Fibroblast of lung (primary cell): ENCODE measurements at regions not wholly inside any gene's neighbourhood (a gene's known extent, or its start where the extent isn't known, plus 50 kb on each side); places are given as distances from the start of the nearest gene placed in this dataset.

Source experiments
- DNase-seq, 2 donors: peaks; one replicate each; pipeline versions ENCODE4 v3.0.0 to v3.0.0-alpha.2; 2010; ENCODE audit warnings: low read depth in 2 of 2
- H2AFZ ChIP-seq: 2 replicates; pipeline ENCODE4 v1.5.1; 2012; ENCODE audit warnings: low read length, control low read depth, inconsistent platforms
- H3K27ac ChIP-seq: 2 replicates; pipeline ENCODE4 v1.5.1; 2011; ENCODE audit warnings: low read length, control low read depth; ENCODE audit not compliant: insufficient read depth
- H3K27me3 ChIP-seq: 2 replicates; pipeline ENCODE4 v1.5.1; 2011; ENCODE audit warnings: mild to moderate bottlenecking, low read length; ENCODE audit not compliant: control insufficient read depth, insufficient read depth
- H3K36me3 ChIP-seq: 2 replicates; pipeline ENCODE4 v1.5.1; 2011; ENCODE audit warnings: low read length; ENCODE audit not compliant: control insufficient read depth, insufficient read depth
- H3K4me1 ChIP-seq: 2 replicates; pipeline ENCODE4 v1.5.1; 2011; ENCODE audit warnings: low read length; ENCODE audit not compliant: control insufficient read depth, insufficient read depth; ENCODE audit errors: extremely low read depth
- H3K4me2 ChIP-seq: 2 replicates; pipeline ENCODE4 v1.5.1; 2011; ENCODE audit warnings: low read length, control low read depth; ENCODE audit not compliant: insufficient read depth; ENCODE audit errors: extremely low read depth
- H3K4me3 ChIP-seq, 4 experiments: fragments of 200-600 bp in 1 of 4; sonication (generic) in 1 of 4; replicated peaks in 1 of 4; 2 replicates each; pipeline ENCODE4 v1.5.1; 2011 to 2016; ENCODE audit warnings: low read length in 4 of 4, low read depth in 3 of 4, mild to moderate bottlenecking in 3 of 4, control low read depth in 2 of 4, inconsistent platforms in 1 of 4, mixed read lengths in 1 of 4; ENCODE audit not compliant: insufficient read depth in 1 of 4; ENCODE audit errors: control extremely low read depth in 1 of 4
- H3K79me2 ChIP-seq: 2 replicates; pipeline ENCODE4 v1.5.1; 2012; ENCODE audit warnings: mild to moderate bottlenecking, low read length, inconsistent platforms; ENCODE audit not compliant: control insufficient read depth, insufficient read depth
- H3K9ac ChIP-seq: 2 replicates; pipeline ENCODE4 v1.5.1; 2011; ENCODE audit warnings: mild to moderate bottlenecking, low read length, control low read depth; ENCODE audit not compliant: insufficient read depth
- H3K9me3 ChIP-seq: 2 replicates; pipeline ENCODE4 v1.5.1; 2012; ENCODE audit warnings: low read depth, low read length; ENCODE audit not compliant: control insufficient read depth, insufficient read depth
- H4K20me1 ChIP-seq: 2 replicates; pipeline ENCODE4 v1.5.1; 2011; ENCODE audit warnings: low read length; ENCODE audit not compliant: control insufficient read depth, insufficient read depth; ENCODE audit errors: extremely low read depth
- EZH2 ChIP-seq: IDR thresholded peaks from 2 replicates; pipeline ENCODE4 v1.5.1; 2012; ENCODE audit warnings: low read length, control low read depth, mild to moderate bottlenecking; ENCODE audit errors: missing control alignments
- TF ChIP-seq, protein P1 (sequence below), 2 donors: IDR thresholded peaks in 1 of 2; conservative IDR thresholded peaks in 1 of 2; 1 replicate in 1 of 2; 2 replicates in 1 of 2; pipeline ENCODE4 v1.5.1; 2011 to 2012; ENCODE audit warnings: low read length in 2 of 2, control low read depth in 1 of 2, inconsistent platforms in 1 of 2, low read depth in 1 of 2, mild to moderate bottlenecking in 1 of 2

GRCh38 chr5:159750226-159750625 lies 166.1 kb upstream of the ADRA1B start:
- Histone ChIP-seq H3K4me3 (no peak overlapping the region), H3K36me3 (no peaks in the 10 kb centered on the region), H3K4me2 (no peak overlapping the region), H4K20me1 (no peaks in the 10 kb centered on the region), H3K79me2 (no peaks in the 10 kb centered on the region), H3K27me3 (no peaks in the 10 kb centered on the region), H3K27ac (no peak overlapping the region), H3K9me3 (no peaks in the 10 kb centered on the region), H2AFZ (no peak overlapping the region), H3K9ac (no peak overlapping the region), H3K4me1 (no peaks in the 10 kb centered on the region)
- no peak for DNase-seq
- TF ChIP-seq, protein P1, sequence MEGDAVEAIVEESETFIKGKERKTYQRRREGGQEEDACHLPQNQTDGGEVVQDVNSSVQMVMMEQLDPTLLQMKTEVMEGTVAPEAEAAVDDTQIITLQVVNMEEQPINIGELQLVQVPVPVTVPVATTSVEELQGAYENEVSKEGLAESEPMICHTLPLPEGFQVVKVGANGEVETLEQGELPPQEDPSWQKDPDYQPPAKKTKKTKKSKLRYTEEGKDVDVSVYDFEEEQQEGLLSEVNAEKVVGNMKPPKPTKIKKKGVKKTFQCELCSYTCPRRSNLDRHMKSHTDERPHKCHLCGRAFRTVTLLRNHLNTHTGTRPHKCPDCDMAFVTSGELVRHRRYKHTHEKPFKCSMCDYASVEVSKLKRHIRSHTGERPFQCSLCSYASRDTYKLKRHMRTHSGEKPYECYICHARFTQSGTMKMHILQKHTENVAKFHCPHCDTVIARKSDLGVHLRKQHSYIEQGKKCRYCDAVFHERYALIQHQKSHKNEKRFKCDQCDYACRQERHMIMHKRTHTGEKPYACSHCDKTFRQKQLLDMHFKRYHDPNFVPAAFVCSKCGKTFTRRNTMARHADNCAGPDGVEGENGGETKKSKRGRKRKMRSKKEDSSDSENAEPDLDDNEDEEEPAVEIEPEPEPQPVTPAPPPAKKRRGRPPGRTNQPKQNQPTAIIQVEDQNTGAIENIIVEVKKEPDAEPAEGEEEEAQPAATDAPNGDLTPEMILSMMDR (conservative IDR thresholded peaks at IDR 0.05 in 1 of 2, IDR thresholded peaks at IDR 0.05 in 1 of 2; ENCODE audit: low read depth in 1 of 2, low read length in 2 of 2): no peak
- TF ChIP-seq EZH2: no peak

DNA sequence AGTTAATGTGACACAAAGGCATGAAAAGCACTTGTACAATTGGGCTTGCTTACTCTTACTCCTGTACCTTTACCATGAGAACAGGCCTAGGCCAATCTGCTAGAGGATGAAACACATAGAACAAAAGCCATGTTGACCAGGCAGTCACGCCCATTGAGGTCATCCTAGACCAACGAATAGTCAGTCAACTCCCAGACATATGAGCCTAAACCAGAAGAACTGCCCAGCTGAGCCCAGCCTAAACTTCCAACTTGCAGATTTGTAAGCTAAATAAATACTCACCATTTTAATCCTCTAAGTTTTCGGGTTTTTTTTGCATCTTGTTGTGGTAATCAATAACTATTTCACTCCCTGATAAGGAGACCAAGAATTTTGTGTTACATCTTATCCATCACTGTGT lies 164.8 kb upstream of the ADRA1B start:
- Histone ChIP-seq H3K79me2 (no peaks in the 10 kb centered on the region), H3K4me1 (no peaks in the 10 kb centered on the region), H3K27ac (no peak overlapping the region), H3K4me3 (no peak overlapping the region), H2AFZ (no peak overlapping the region), H3K9me3 (no peaks in the 10 kb centered on the region), H3K27me3 (no peaks in the 10 kb centered on the region), H4K20me1 (no peaks in the 10 kb centered on the region), H3K36me3 (no peaks in the 10 kb centered on the region), H3K4me2 (no peak overlapping the region), H3K9ac (no peak overlapping the region)
- no peak for DNase-seq
- no peak for TF ChIP-seq EZH2
- TF ChIP-seq, protein P1 (conservative IDR thresholded peaks at IDR 0.05 in 1 of 2, IDR thresholded peaks at IDR 0.05 in 1 of 2; ENCODE audit: low read depth in 1 of 2, low read length in 2 of 2): no peak

GRCh38 chr5:159752622-159753275 lies 163.5 kb upstream of the ADRA1B start:
- no peak overlapping the region for H3K9ac ChIP-seq
- H3K4me2 ChIP-seq: no peak overlapping the region
- no peaks in the 10 kb centered on the region for H3K4me1 ChIP-seq
- H3K4me3 ChIP-seq: no peak overlapping the region
- no peak overlapping the region for H3K27ac ChIP-seq
- H3K36me3 ChIP-seq: no peaks in the 10 kb centered on the region
- peak in 1 of 2 donors; percentile 46 for DNase-seq
- H3K79me2 ChIP-seq: no peaks in the 10 kb centered on the region
- H2AFZ ChIP-seq: no peak overlapping the region
- TF ChIP-seq, protein P1 (conservative IDR thresholded peaks at IDR 0.05 in 1 of 2, IDR thresholded peaks at IDR 0.05 in 1 of 2; ENCODE audit: low read depth in 1 of 2, low read length in 2 of 2): no peak
- TF ChIP-seq EZH2: no peak
- H3K27me3 ChIP-seq: no peaks in the 10 kb centered on the region
- H3K9me3 ChIP-seq: no peaks in the 10 kb centered on the region
- H4K20me1 ChIP-seq: no peaks in the 10 kb centered on the region
